KMS-11 (cell line): ENCODE measurements at regions not wholly inside any gene's neighbourhood (a gene's known extent, or its start where the extent isn't known, plus 50 kb on each side); places are given as distances from the start of the nearest gene placed in this dataset.

ENCODE experiments used
- H2AFZ ChIP-seq: fragments of 200-600 bp; sonication (generic); 2 replicates; pipeline ENCODE4 v1.6.1; 2016; ENCODE audit warnings: antibody characterized with exemption, mixed run types, low read depth
- H3K27ac ChIP-seq: fragments of 200-600 bp; sonication (generic); 2 replicates; pipeline ENCODE4 v1.6.1; 2016; ENCODE audit warnings: mild to moderate bottlenecking, mixed run types
- H3K27me3 ChIP-seq: fragments of 200-600 bp; sonication (generic); 2 replicates; pipeline ENCODE4 v1.6.1; 2017; ENCODE audit warnings: mild to moderate bottlenecking, low read depth, mixed run types, moderate library complexity; ENCODE audit not compliant: insufficient read depth
- H3K36me3 ChIP-seq: fragments of 200-600 bp; sonication (generic); 2 replicates; pipeline ENCODE4 v1.6.1; 2017; ENCODE audit warnings: mild to moderate bottlenecking, mixed run types; ENCODE audit not compliant: insufficient read depth
- H3K4me1 ChIP-seq: fragments of 200-600 bp; sonication (generic); 2 replicates; pipeline ENCODE4 v1.6.1; 2016; ENCODE audit warnings: mild to moderate bottlenecking, low read depth, mixed run types; ENCODE audit not compliant: poor library complexity, severe bottlenecking
- H3K4me2 ChIP-seq: fragments of 200-600 bp; sonication (generic); 2 replicates; pipeline ENCODE4 v1.7.0; 2016; ENCODE audit warnings: mild to moderate bottlenecking, mixed run types
- H3K4me3 ChIP-seq: fragments of 200-600 bp; sonication (generic); IDR thresholded peaks from 2 replicates; pipeline ENCODE4 v1.6.1; 2017; ENCODE audit warnings: low read depth, low read length, mixed read lengths; ENCODE audit not compliant: insufficient read depth
- H3K79me2 ChIP-seq: fragments of 200-600 bp; sonication (generic); 2 replicates; pipeline ENCODE4 v1.6.1; 2016; ENCODE audit warnings: low read depth, mixed run types; ENCODE audit not compliant: insufficient read depth
- H3K9ac ChIP-seq: fragments of 200-600 bp; sonication (generic); 2 replicates; pipeline ENCODE4 v1.6.1; 2016; ENCODE audit warnings: mild to moderate bottlenecking, mixed run types
- H4K20me1 ChIP-seq: fragments of 200-600 bp; sonication (generic); 2 replicates; pipeline ENCODE4 v1.6.1; 2016; ENCODE audit warnings: mild to moderate bottlenecking, mixed run types; ENCODE audit not compliant: insufficient read depth
- CTCF ChIP-seq: fragments of 200-600 bp; sonication (generic); conservative IDR thresholded peaks from 2 replicates; pipeline ENCODE4 v1.6.1; 2017; ENCODE audit warnings: low read depth, mild to moderate bottlenecking, antibody characterized with exemption, low read length, moderate library complexity, mixed read lengths

DNA sequence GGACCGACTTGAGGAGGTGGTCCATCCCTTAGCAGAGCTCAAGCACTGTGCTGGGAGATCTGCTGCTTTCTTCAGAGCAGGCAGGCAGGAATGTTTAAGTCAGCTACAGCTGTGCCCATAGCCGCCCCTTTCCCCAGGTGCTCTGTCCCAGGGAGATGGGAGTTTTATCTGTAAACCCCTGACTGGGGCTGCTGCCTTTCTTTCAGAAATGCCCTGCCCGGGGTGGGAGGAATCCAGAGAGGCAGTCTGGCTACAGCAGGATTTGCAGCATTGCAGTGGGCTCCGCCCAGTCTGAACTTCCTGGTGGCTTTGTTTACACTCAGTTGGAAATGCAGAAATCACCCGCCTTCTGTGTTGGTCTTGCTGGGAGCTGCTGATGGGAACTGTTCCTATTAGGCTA, 51.2 kb upstream of the SEMA3A start:
- Histone ChIP-seq H3K27ac (no peak overlapping the region), H2AFZ (no peak overlapping the region), H3K79me2 (no peaks in the 10 kb centered on the region), H3K36me3 (no peaks in the 10 kb centered on the region), H3K4me3 (no peak overlapping the region), H3K4me1 (peaks cover 3% of the 10 kb centered on the region), H3K4me2 (no peak overlapping the region), H3K27me3 (no peaks in the 10 kb centered on the region), H3K9ac (no peak overlapping the region), H4K20me1 (no peaks in the 10 kb centered on the region)
- no peak for TF ChIP-seq CTCF
